Vagina (tissue), 2 donors: ENCODE measurements at regions not wholly inside any gene's neighbourhood (a gene's known extent, or its start where the extent isn't known, plus 50 kb on each side); places are given as distances from the start of the nearest gene placed in this dataset.

Experiments
- CTCF ChIP-seq, 3 experiments: fragments of 450-650 bp in 2 of 3; fragments of 200-600 bp in 1 of 3; sonication (generic) in 1 of 3; IDR thresholded peaks; one replicate each; pipeline ENCODE4 v1.5.1; 2017 to 2019; ENCODE audit warnings: antibody characterized with exemption in 3 of 3, mild to moderate bottlenecking in 2 of 3, moderate library complexity in 2 of 3
- POLR2A ChIP-seq, 2 donors: fragments of 450-650 bp; IDR thresholded peaks; one replicate each; pipeline ENCODE4 v1.6.1; 2017; ENCODE audit warnings: antibody characterized with exemption in 2 of 2, mild to moderate bottlenecking in 2 of 2, moderate library complexity in 2 of 2
- POLR2AphosphoS5 ChIP-seq, 2 donors: sonication (generic); formaldehyde crosslinking; IDR thresholded peaks; one replicate each; pipeline ENCODE4 v1.9.0; 2017; ENCODE audit warnings: antibody characterized with exemption in 2 of 2, mild to moderate bottlenecking in 2 of 2, low read depth in 1 of 2; ENCODE audit not compliant: insufficient read depth in 1 of 2

- TF ChIP-seq CTCF (IDR thresholded peaks at IDR 0.05), result no peak
- TF ChIP-seq POLR2AphosphoS5 (IDR thresholded peaks at IDR 0.05; ENCODE audit: insufficient read depth in 1 of 2, low read depth in 1 of 2), result no peak
- no peak for TF ChIP-seq POLR2A (IDR thresholded peaks at IDR 0.05)
Observed at GRCh38 chr4:160716551-160716950, 1447.2 kb downstream of the FSTL5 start.
